ENCODE measurements at regions not wholly inside any gene's neighbourhood (a gene's known extent, or its start where the extent isn't known, plus 50 kb on each side); places are given as distances from the start of the nearest gene placed in this dataset.
"Not testable (repeated sequence)": the region's sequence is repeated elsewhere in the genome, so short reads cannot be mapped to it uniquely, and the experiment has no call there.

DNA sequence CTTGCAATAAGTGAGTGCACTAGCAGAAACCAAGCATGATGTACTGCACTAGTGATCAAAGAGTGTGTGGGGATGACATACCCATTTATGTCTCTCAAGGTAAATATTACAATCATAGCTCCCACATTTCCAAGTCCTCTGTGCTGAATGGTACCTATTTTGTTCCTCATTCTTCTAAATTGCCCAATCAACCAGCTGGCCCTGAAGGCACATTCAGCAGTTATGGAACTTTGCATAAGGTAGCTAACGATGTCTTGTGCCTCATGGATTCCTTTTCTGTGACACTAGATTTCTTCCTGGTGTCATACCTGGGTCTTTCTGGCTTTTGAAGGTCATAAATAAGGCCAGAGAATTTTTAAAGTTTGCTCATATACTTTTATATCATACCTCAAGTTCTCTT, 963.0 kb downstream of the SLC4A3 start:
- H3K4me1 ChIP-seq: no peaks in the 10 kb centered on the region
- no peaks in the 10 kb centered on the region for H3K9me3 ChIP-seq
- H3K27me3 ChIP-seq: no peaks in the 10 kb centered on the region
- H3K27ac ChIP-seq: no peak overlapping the region
- intact Hi-C loops (cut with DNase I; ENCODE audit: low total_unique reads): no loop called here
- H3K36me3 ChIP-seq: no peaks in the 10 kb centered on the region
- H3K4me3 ChIP-seq: no peak overlapping the region
- no peak for DNase-seq
- TF ChIP-seq, protein P1, sequence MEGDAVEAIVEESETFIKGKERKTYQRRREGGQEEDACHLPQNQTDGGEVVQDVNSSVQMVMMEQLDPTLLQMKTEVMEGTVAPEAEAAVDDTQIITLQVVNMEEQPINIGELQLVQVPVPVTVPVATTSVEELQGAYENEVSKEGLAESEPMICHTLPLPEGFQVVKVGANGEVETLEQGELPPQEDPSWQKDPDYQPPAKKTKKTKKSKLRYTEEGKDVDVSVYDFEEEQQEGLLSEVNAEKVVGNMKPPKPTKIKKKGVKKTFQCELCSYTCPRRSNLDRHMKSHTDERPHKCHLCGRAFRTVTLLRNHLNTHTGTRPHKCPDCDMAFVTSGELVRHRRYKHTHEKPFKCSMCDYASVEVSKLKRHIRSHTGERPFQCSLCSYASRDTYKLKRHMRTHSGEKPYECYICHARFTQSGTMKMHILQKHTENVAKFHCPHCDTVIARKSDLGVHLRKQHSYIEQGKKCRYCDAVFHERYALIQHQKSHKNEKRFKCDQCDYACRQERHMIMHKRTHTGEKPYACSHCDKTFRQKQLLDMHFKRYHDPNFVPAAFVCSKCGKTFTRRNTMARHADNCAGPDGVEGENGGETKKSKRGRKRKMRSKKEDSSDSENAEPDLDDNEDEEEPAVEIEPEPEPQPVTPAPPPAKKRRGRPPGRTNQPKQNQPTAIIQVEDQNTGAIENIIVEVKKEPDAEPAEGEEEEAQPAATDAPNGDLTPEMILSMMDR (IDR thresholded peaks at IDR 0.05): no peak
- no peak for TF ChIP-seq POLR2A (IDR thresholded peaks at IDR 0.05)

DNA sequence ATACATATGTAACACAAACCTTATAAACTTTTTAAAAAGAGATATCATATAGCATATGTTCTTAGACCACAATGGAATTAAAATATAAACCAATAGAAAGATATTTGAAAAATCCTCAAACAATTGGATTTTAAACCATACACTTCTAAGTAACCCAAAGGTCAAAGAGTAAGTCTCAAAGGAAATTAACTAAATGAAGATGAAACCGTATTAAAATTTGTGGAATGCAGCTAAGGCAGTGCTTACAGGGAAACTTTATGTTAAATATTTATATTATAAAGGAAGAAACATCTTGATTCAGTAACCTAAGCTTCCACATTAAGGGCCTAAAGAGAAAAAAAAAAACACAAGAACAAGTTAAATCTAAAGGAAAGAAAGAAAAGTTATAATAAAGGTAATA, 966.1 kb downstream of the SLC4A3 start:
- H3K9me3 ChIP-seq: no peaks in the 10 kb centered on the region
- no peak overlapping the region for H3K27ac ChIP-seq
- DNase-seq: no peak
- TF ChIP-seq POLR2A (IDR thresholded peaks at IDR 0.05): no peak
- TF ChIP-seq, protein P1 (IDR thresholded peaks at IDR 0.05): no peak
- no peaks in the 10 kb centered on the region for H3K27me3 ChIP-seq
- H3K36me3 ChIP-seq: no peaks in the 10 kb centered on the region
- intact Hi-C loops (cut with DNase I; ENCODE audit: low total_unique reads): no loop called here
- no peak overlapping the region for H3K4me3 ChIP-seq
- no peaks in the 10 kb centered on the region for H3K4me1 ChIP-seq

DNA sequence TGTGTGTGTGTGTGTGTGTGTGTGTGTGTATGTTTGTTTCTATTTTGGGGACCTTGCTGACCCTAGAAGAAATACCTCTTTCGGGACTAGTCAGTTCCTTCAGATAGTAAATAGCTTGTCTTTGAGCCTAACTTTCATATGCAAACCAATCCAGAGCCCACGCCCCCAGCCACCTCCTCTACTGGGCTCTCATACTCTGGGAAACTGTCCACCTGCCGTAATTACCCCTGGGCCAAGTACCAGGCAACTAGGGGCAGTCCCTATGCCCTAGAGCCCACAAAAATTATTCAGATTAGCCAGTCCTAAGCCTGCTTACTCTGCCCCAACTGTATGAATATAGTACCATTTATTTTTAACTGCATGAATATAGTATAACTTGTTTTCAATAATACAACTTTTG, 970.4 kb downstream of the EPHA4 start:
- no peaks in the 10 kb centered on the region for H3K27me3 ChIP-seq
- H3K9me3 ChIP-seq: no peaks in the 10 kb centered on the region
- H3K36me3 ChIP-seq: no peaks in the 10 kb centered on the region
- intact Hi-C loops (cut with DNase I; ENCODE audit: low total_unique reads): no loop called here
- no peak for DNase-seq
- TF ChIP-seq POLR2A (IDR thresholded peaks at IDR 0.05): no peak
- TF ChIP-seq, protein P1 (IDR thresholded peaks at IDR 0.05): no peak
- H3K4me1 ChIP-seq: no peaks in the 10 kb centered on the region
- no peak overlapping the region for H3K4me3 ChIP-seq
- no peak overlapping the region for H3K27ac ChIP-seq

DNA sequence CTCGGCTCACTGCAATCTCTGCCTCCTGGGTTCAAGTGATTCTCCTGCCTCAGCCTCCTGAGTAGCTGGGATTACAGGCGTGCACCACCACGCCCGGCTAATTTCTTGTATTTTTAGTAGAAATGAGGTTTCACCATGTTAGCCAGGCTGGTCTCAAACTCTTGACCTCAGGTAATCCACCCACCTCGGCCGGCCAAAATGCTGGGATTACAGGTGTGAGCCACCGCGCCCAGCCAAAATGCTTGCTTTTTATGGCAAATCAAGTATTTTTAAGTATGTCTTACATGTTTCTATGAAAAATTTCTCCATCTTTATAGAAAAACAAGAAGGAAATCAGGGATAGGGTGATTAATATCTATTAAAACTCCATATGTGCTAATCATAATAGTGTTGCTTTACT, 959.1 kb downstream of the EPHA4 start:
- H3K27me3 ChIP-seq; H3K4me3 ChIP-seq; intact Hi-C loops (cut with DNase I; ENCODE audit: low total_unique reads); H3K4me1 ChIP-seq; DNase-seq; H3K27ac ChIP-seq; H3K36me3 ChIP-seq; H3K9me3 ChIP-seq: not testable (repeated sequence)

DNA sequence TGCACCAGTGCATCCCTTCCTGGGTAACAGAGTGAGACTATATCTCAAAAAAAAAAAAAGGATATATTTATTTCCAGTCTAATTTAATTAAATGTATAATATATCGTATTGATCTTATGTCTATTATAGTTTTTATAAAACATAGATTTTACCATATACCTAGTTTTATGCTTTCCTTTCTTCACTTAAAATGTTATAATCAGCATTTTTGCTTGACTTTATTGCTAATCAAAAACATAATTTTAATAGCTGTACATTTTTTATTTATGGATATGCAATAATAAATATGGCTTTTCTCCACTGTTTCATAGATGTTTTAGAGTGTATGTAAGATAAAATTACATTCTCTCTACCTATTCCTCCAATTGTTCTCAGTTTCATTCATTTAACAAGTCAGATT, 958.0 kb downstream of the EPHA4 start:
- intact Hi-C loops (cut with DNase I; ENCODE audit: low total_unique reads): no loop called here
- Histone ChIP-seq H3K27me3 (no peaks in the 10 kb centered on the region), H3K4me3 (no peak overlapping the region), H3K27ac (no peak overlapping the region), H3K36me3 (no peaks in the 10 kb centered on the region), H3K9me3 (no peaks in the 10 kb centered on the region), H3K4me1 (no peaks in the 10 kb centered on the region)
- no peak for TF ChIP-seq POLR2A (IDR thresholded peaks at IDR 0.05)
- TF ChIP-seq, protein P1 (IDR thresholded peaks at IDR 0.05): no peak
- no peak for DNase-seq

DNA sequence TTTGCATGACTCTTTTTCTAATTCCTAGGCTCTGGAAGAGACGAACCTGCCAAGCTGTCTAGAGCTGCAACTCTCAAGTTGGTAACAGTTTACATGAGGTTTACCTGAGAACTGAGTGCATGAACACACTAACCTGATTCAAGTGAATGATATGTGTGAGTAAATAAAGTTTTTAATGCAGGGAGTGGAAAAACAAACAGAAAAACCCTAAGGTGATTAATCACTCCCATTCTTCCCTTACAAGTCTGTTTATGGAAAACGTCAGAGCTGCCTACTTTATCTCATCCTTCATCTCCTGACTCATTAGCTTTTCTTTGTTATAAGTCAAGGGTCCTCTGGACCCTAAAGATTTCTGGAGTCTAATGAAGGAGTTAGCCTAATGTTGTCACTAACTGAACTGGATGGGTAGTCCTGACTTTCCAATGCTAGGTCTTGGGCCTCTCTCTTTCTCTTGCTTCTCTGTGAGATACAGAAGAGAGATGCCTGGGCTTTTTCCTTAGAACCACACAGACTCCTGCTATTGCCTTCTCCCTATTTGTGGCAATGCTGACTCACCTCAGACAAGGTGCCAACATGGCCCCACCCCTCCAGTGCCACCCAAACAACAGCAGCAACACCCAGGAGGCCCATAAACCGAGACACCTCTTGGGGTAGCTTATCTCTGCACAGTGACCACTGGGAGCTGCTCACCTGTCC, 952.4 kb downstream of the EPHA4 start:
- Histone ChIP-seq H3K36me3 (no peaks in the 10 kb centered on the region), H3K4me3 (no peak overlapping the region), H3K9me3 (no peaks in the 10 kb centered on the region), H3K27ac (no peak overlapping the region), H3K27me3 (no peaks in the 10 kb centered on the region), H3K4me1 (no peaks in the 10 kb centered on the region)
- intact Hi-C loops (cut with DNase I; ENCODE audit: low total_unique reads): no loop called here
- TF ChIP-seq POLR2A (IDR thresholded peaks at IDR 0.05): no peak
- TF ChIP-seq, protein P1 (IDR thresholded peaks at IDR 0.05): no peak
- no peak for DNase-seq
